ENCODE measurements at regions not wholly inside any gene's neighbourhood (a gene's known extent, or its start where the extent isn't known, plus 50 kb on each side); places are given as distances from the start of the nearest gene placed in this dataset.

GRCh38 chr5:67518227-67518626 lies 321.6 kb upstream of the CD180 start:
- H3K4me1 ChIP-seq: peaks cover 8% of the 10 kb centered on the region
- TF ChIP-seq, protein P1, sequence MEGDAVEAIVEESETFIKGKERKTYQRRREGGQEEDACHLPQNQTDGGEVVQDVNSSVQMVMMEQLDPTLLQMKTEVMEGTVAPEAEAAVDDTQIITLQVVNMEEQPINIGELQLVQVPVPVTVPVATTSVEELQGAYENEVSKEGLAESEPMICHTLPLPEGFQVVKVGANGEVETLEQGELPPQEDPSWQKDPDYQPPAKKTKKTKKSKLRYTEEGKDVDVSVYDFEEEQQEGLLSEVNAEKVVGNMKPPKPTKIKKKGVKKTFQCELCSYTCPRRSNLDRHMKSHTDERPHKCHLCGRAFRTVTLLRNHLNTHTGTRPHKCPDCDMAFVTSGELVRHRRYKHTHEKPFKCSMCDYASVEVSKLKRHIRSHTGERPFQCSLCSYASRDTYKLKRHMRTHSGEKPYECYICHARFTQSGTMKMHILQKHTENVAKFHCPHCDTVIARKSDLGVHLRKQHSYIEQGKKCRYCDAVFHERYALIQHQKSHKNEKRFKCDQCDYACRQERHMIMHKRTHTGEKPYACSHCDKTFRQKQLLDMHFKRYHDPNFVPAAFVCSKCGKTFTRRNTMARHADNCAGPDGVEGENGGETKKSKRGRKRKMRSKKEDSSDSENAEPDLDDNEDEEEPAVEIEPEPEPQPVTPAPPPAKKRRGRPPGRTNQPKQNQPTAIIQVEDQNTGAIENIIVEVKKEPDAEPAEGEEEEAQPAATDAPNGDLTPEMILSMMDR (IDR thresholded peaks at IDR 0.05): no peak
- no peak for TF ChIP-seq POLR2AphosphoS5 (IDR thresholded peaks at IDR 0.05; ENCODE audit: insufficient read depth in 1 of 2, low read depth in 1 of 2)

DNA sequence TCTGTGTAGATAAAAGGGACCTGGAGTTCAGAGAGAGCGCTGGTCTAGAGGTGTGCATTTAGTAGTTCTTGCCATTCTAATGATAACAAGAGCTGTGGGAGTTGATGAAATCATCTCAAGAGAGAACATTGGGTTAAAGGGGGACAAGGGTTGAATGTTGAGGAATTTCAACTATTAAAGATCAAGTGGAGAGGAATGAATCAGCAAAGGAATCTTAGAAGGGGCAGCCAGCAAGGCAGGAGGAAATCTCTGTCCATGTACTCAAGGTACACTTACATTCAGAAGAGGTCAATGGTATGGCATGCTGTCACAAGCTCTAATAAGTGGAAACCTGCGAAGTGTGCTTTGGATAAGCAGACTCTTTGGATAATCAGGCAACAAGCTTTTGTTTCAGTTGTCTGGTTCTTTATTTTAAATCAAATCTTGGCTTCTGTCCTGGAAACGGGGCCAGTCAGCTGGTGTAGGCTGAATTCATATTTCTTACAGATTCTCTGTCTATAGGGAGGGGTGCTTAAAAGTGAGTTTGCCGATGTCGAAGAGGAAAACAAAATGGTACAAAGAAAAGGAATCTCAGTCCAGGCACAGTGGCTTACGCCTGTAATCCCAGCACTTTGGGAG lies 320.5 kb upstream of the CD180 start:
- H3K4me3 ChIP-seq: no peak overlapping the region
- no peak for TF ChIP-seq POLR2A (IDR thresholded peaks at IDR 0.05)
- TF ChIP-seq, protein P1 (IDR thresholded peaks at IDR 0.05): no peak
- no peak for TF ChIP-seq POLR2AphosphoS5 (IDR thresholded peaks at IDR 0.05; ENCODE audit: insufficient read depth in 1 of 2, low read depth in 1 of 2)
- peaks cover 8% of the 10 kb centered on the region for H3K4me1 ChIP-seq
- no peak for DNase-seq (ENCODE audit: extremely low spot score in 2 of 2)
- H3K36me3 ChIP-seq: no peaks in the 10 kb centered on the region
- intact Hi-C loops (cut with DNase I): no loop called here
- no peaks in the 10 kb centered on the region for H3K9me3 ChIP-seq
- H3K27ac ChIP-seq: no peak overlapping the region
- no peaks in the 10 kb centered on the region for H3K27me3 ChIP-seq

More at GRCh38 chr5:67518227-67518626, 321.6 kb upstream of the CD180 start:
- no peak overlapping the region for H3K27ac ChIP-seq
- H3K9me3 ChIP-seq: no peaks in the 10 kb centered on the region
- H3K4me3 ChIP-seq: no peak overlapping the region
- intact Hi-C loops (cut with DNase I): no loop called here
- DNase-seq (ENCODE audit: extremely low spot score in 2 of 2): no peak
- no peaks in the 10 kb centered on the region for H3K27me3 ChIP-seq
- no peaks in the 10 kb centered on the region for H3K36me3 ChIP-seq

DNA sequence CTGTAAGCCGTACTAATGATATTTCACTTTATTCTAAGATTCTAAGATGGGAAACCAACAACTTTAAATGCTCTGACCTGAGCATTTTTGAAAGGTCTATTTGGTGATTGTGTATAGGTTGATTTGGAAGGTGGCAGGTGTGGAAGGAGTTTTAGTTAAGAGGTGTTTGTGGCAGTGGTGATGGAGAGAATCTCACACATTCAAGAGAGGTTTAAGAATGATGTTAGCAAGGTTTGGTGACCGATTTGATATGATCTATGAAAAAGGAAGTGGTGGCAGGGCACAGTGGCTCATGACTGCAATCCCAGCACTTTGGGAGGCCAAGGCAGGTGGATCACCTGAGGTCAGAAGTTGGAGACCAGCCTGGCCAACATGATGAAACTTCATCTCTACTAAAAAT lies 319.2 kb upstream of the CD180 start:
- Histone ChIP-seq H3K4me3 (no peak overlapping the region), H3K9me3 (no peaks in the 10 kb centered on the region), H3K27ac (no peak overlapping the region), H3K36me3 (no peaks in the 10 kb centered on the region), H3K4me1 (peaks cover 5% of the 10 kb centered on the region), H3K27me3 (no peaks in the 10 kb centered on the region)
- intact Hi-C loops (cut with DNase I): no loop called here
- TF ChIP-seq POLR2AphosphoS5 (IDR thresholded peaks at IDR 0.05; ENCODE audit: insufficient read depth in 1 of 2, low read depth in 1 of 2) (no peak), POLR2A (IDR thresholded peaks at IDR 0.05) (no peak)
- TF ChIP-seq, protein P1 (IDR thresholded peaks at IDR 0.05): no peak
- no peak for DNase-seq (ENCODE audit: extremely low spot score in 2 of 2)

DNA sequence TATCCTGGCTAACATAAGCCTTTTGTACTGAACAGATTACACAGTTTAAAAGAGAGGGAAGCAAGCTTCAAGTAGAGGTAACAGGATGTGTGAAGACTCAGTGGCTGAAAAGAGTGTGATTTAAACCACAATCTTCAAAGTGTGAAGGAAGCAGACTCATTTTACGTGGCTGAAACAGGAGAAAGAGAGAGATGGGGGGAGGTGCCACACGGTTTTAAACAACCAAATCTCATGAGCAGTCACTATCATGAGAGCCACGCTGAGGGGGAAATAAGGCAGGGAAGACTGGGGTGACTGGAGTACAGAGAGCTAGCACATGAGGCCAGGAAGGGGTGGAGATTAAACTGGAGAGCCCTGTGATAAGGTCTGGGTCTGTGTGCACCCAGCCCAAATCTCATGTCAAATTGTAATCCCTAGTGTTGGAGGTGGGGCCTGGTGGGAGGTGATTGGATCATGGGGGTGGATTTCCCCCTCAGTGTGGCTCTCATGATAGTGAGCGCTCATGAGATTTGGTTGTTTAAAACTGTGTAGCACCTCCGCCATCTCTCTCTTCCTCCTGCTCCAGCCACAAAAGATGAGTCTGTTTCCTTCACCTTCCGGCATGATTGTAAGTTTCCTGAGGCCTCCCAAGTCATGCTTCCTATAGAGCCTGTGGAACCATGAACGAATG lies 318.6 kb upstream of the CD180 start:
- H3K27ac ChIP-seq: no peak overlapping the region

More for the DNA sequence above, 318.6 kb upstream of the CD180 start:
- Histone ChIP-seq H3K9me3 (no peaks in the 10 kb centered on the region), H3K4me3 (no peak overlapping the region), H3K4me1 (no peaks in the 10 kb centered on the region), H3K27me3 (no peaks in the 10 kb centered on the region), H3K36me3 (no peaks in the 10 kb centered on the region)
- DNase-seq (ENCODE audit: extremely low spot score in 2 of 2): no peak
- TF ChIP-seq POLR2A (IDR thresholded peaks at IDR 0.05) (no peak), POLR2AphosphoS5 (IDR thresholded peaks at IDR 0.05; ENCODE audit: insufficient read depth in 1 of 2, low read depth in 1 of 2) (no peak)
- TF ChIP-seq, protein P1 (IDR thresholded peaks at IDR 0.05): no peak
- intact Hi-C loops (cut with DNase I): no loop called here

Data from vagina (tissue), 2 donors.